Muscle layer of colon (tissue), 2 donors: ENCODE measurements at regions not wholly inside any gene's neighbourhood (a gene's known extent, or its start where the extent isn't known, plus 50 kb on each side); places are given as distances from the start of the nearest gene placed in this dataset.

Source experiments
- H3K27ac ChIP-seq: one replicate; pipeline ENCODE4 v1.7.0; 2013; ENCODE audit warnings: low read depth, mild to moderate bottlenecking, low read length, moderate library complexity
- H3K27me3 ChIP-seq, 2 donors: one replicate each; pipeline ENCODE4 v1.7.0; 2013; ENCODE audit warnings: low read length in 2 of 2, mild to moderate bottlenecking in 2 of 2; ENCODE audit not compliant: insufficient read depth in 2 of 2, control insufficient read depth in 1 of 2
- H3K36me3 ChIP-seq: one replicate; pipeline ENCODE4 v1.7.0; 2013; ENCODE audit warnings: mild to moderate bottlenecking, low read length; ENCODE audit not compliant: insufficient read depth
- H3K4me1 ChIP-seq: one replicate; pipeline ENCODE4 v1.7.0; 2013; ENCODE audit warnings: mild to moderate bottlenecking, low read length; ENCODE audit not compliant: insufficient read depth
- H3K4me3 ChIP-seq, 2 donors: one replicate each; pipeline ENCODE4 v1.7.0; 2013; ENCODE audit warnings: low read length in 2 of 2, low read depth in 1 of 2, mild to moderate bottlenecking in 1 of 2, moderate library complexity in 1 of 2
- H3K9ac ChIP-seq: one replicate; pipeline ENCODE4 v1.7.0; 2013; ENCODE audit warnings: low read length
- H3K9me3 ChIP-seq: one replicate; pipeline ENCODE4 v1.7.0; 2013; ENCODE audit warnings: mild to moderate bottlenecking, low read length
- donor health status: abdominal sarcoma.
- donor health status: Adenocarcinoma of cecum.

DNA sequence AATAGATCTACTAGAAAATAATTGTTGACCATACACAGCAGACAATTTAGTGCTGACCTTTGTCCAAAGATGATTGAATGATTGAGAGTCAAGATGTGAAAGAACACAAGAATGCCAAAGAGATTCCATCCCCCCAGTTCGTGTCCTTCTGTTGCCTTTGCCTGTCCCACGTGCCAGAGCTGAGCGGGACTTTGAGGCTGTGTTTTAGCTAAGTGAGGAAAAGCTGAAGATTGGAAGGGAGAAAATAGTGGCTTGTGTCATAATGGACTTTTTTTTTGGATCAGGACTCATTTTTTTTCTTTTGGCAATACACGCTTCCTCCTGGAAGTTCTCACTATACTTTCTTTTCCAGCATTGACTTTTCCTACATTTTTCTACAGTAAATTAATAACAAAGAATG, 206.6 kb upstream of the MDFIC2 start:
- H3K4me3 ChIP-seq = no peak overlapping the region

DNA sequence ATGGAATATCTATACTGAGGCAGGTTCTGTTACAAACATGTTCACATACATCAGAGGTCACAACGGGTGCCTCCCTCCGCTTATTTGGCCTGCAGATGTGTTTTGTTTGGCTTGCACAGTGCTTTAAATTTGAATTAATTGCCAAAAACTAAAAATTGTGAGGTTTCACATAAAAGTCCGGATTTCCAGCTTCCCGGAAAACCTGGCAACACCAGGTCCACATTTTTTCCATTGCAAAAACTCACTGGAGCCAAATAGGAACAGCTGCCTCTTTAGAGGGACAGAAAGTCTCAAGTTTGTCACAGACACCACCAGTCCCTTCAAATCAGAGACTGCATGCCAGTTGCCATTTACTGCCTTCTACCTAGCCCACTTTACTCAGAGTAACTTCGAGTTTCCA, 205.9 kb upstream of the MDFIC2 start:
- no peak overlapping the region for H3K27ac ChIP-seq
- no peaks in the 10 kb centered on the region for H3K9me3 ChIP-seq
- peaks cover 4% of the 10 kb centered on the region for H3K4me1 ChIP-seq

More for the DNA sequence above, 206.6 kb upstream of the MDFIC2 start:
- H3K27ac ChIP-seq = no peak overlapping the region
- H3K4me1 ChIP-seq = peaks cover 4% of the 10 kb centered on the region
- H3K27me3 ChIP-seq = no peaks in the 10 kb centered on the region
- no peaks in the 10 kb centered on the region for H3K36me3 ChIP-seq
- no peaks in the 10 kb centered on the region for H3K9me3 ChIP-seq
- no peak overlapping the region for H3K9ac ChIP-seq

GRCh38 chr3:70517124-70517890, 204.9 kb upstream of the MDFIC2 start:
- Histone ChIP-seq H3K9ac (no peak overlapping the region), H3K4me3 (no peak overlapping the region), H3K9me3 (no peaks in the 10 kb centered on the region), H3K4me1 (peaks cover 4% of the 10 kb centered on the region), H3K27me3 (no peaks in the 10 kb centered on the region), H3K27ac (no peak overlapping the region), H3K36me3 (no peaks in the 10 kb centered on the region)

More for the DNA sequence above, 205.9 kb upstream of the MDFIC2 start:
- H3K9ac ChIP-seq = no peak overlapping the region
- no peak overlapping the region for H3K4me3 ChIP-seq
- H3K36me3 ChIP-seq = no peaks in the 10 kb centered on the region
- H3K27me3 ChIP-seq = no peaks in the 10 kb centered on the region

- Histone ChIP-seq H3K4me1 (peaks cover 4% of the 10 kb centered on the region), H3K9ac (no peak overlapping the region)
Measured at GRCh38 chr3:70516076-70516475, 203.6 kb upstream of the MDFIC2 start.

DNA sequence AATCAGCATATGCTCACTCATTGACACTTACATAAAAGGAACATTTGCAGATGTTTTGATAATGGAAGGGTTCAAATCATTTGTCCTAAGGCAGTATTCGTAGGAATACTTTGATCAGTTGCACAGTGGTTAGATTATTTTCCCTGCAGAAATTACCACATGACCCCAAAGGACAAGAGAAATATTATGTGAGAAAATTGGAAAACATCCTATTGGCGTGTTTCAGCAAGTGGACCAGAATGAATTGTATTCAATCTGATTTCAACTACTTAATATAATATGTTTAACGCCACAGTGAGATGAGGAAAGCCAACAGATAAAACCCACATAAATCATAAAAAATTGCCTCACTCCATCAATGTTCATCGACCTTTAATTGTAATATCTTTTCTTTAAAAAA, 195.0 kb upstream of the MDFIC2 start:
- Histone ChIP-seq H3K27me3 (no peaks in the 10 kb centered on the region), H3K36me3 (no peaks in the 10 kb centered on the region), H3K9ac (no peak overlapping the region), H3K27ac (no peak overlapping the region), H3K9me3 (no peaks in the 10 kb centered on the region), H3K4me1 (no peaks in the 10 kb centered on the region), H3K4me3 (no peak overlapping the region)

More at GRCh38 chr3:70516076-70516475, 203.6 kb upstream of the MDFIC2 start:
- no peak overlapping the region for H3K4me3 ChIP-seq
- H3K27me3 ChIP-seq = no peaks in the 10 kb centered on the region
- no peak overlapping the region for H3K27ac ChIP-seq
- no peaks in the 10 kb centered on the region for H3K9me3 ChIP-seq
- H3K36me3 ChIP-seq = no peaks in the 10 kb centered on the region

DNA sequence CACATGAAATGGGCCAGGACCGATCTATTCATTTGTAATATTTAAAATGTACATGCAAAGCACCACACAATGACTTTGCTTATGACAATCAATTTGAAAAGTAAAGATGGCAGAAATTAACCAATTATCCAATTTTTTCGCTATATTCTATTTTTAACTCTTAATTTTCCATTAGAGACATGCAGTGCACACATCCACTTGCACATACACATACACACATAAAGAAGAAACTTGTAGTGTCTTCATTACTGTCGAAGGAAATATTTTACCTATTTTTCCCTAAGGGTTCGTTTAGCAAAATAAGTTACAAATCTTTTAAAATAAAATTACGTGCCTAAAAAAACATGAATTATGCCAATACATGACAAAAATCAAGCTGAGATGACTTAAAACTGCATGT, 194.3 kb upstream of the MDFIC2 start:
- H3K9ac ChIP-seq = no peak overlapping the region
- no peak overlapping the region for H3K4me3 ChIP-seq
- H3K9me3 ChIP-seq = no peaks in the 10 kb centered on the region
- H3K36me3 ChIP-seq = no peaks in the 10 kb centered on the region
- H3K27me3 ChIP-seq = no peaks in the 10 kb centered on the region
- H3K27ac ChIP-seq = no peak overlapping the region
- H3K4me1 ChIP-seq = no peaks in the 10 kb centered on the region

- no peaks in the 10 kb centered on the region for H3K27me3 ChIP-seq
- H3K4me1 ChIP-seq = no peaks in the 10 kb centered on the region
- no peak overlapping the region for H3K9ac ChIP-seq
- H3K27ac ChIP-seq = no peak overlapping the region
- no peaks in the 10 kb centered on the region for H3K36me3 ChIP-seq
- no peaks in the 10 kb centered on the region for H3K9me3 ChIP-seq
- no peak overlapping the region for H3K4me3 ChIP-seq
Measured at GRCh38 chr3:70501561-70501960, 189.1 kb upstream of the MDFIC2 start.

GRCh38 chr3:70488816-70489215, 176.4 kb upstream of the MDFIC2 start:
- no peaks in the 10 kb centered on the region for H3K4me1 ChIP-seq
- no peak overlapping the region for H3K27ac ChIP-seq
- no peaks in the 10 kb centered on the region for H3K27me3 ChIP-seq
- no peaks in the 10 kb centered on the region for H3K9me3 ChIP-seq
- H3K36me3 ChIP-seq = no peaks in the 10 kb centered on the region
- H3K4me3 ChIP-seq = no peak overlapping the region
- no peak overlapping the region for H3K9ac ChIP-seq

GRCh38 chr3:70488131-70488530, 175.7 kb upstream of the MDFIC2 start:
- Histone ChIP-seq H3K9ac (no peak overlapping the region), H3K27me3 (no peaks in the 10 kb centered on the region)

GRCh38 chr3:70486414-70487017, 174.1 kb upstream of the MDFIC2 start:
- Histone ChIP-seq H3K27me3 (no peaks in the 10 kb centered on the region), H3K4me3 (no peak overlapping the region), H3K4me1 (no peaks in the 10 kb centered on the region), H3K27ac (no peak overlapping the region), H3K9me3 (no peaks in the 10 kb centered on the region), H3K36me3 (no peaks in the 10 kb centered on the region), H3K9ac (no peak overlapping the region)

More at GRCh38 chr3:70488131-70488530, 175.7 kb upstream of the MDFIC2 start:
- Histone ChIP-seq H3K4me3 (no peak overlapping the region), H3K36me3 (no peaks in the 10 kb centered on the region), H3K4me1 (no peaks in the 10 kb centered on the region), H3K9me3 (no peaks in the 10 kb centered on the region), H3K27ac (no peak overlapping the region)

GRCh38 chr3:70476174-70476573, 163.7 kb upstream of the MDFIC2 start:
- Histone ChIP-seq H3K27me3 (no peaks in the 10 kb centered on the region), H3K27ac (no peak overlapping the region), H3K9me3 (no peaks in the 10 kb centered on the region), H3K9ac (no peak overlapping the region), H3K4me3 (no peak overlapping the region), H3K4me1 (no peaks in the 10 kb centered on the region), H3K36me3 (no peaks in the 10 kb centered on the region)
